GM12874 (cell line): ENCODE measurements at regions not wholly inside any gene's neighbourhood (a gene's known extent, or its start where the extent isn't known, plus 50 kb on each side); places are given as distances from the start of the nearest gene placed in this dataset.

Experiments
- CTCF ChIP-seq: IDR thresholded peaks from 2 replicates; pipeline ENCODE4 v1.5.1; 2011; ENCODE audit warnings: low read depth, mild to moderate bottlenecking, control low read depth, low read length, moderate library complexity; ENCODE audit not compliant: insufficient read depth

- no peak for TF ChIP-seq CTCF
These were observed 152.0 kb upstream of the TENM4 start for GRCh38 chr11:79592824-79593223.

GRCh38 chr11:79592406-79592805, 151.6 kb upstream of the TENM4 start:
- TF ChIP-seq CTCF, result no peak

- TF ChIP-seq CTCF, result no peak
These were observed 141.6 kb upstream of the TENM4 start for GRCh38 chr11:79582434-79582833.

- no peak for TF ChIP-seq CTCF
These were observed 138.2 kb upstream of the TENM4 start for GRCh38 chr11:79579063-79579462.

GRCh38 chr11:79578116-79578515, 137.3 kb upstream of the TENM4 start:
- TF ChIP-seq CTCF, result no peak

- no peak for TF ChIP-seq CTCF
These were observed 134.9 kb upstream of the TENM4 start for GRCh38 chr11:79575701-79576100.

- TF ChIP-seq CTCF, result no peak
These were observed 129.3 kb upstream of the TENM4 start for GRCh38 chr11:79570104-79570503.
